ENCODE measurements at regions not wholly inside any gene's neighbourhood (a gene's known extent, or its start where the extent isn't known, plus 50 kb on each side); places are given as distances from the start of the nearest gene placed in this dataset.

- WGBS, 4 donors = 49 to 65% (median 59%) methylated on average over 3 of the region's 3 CpGs
- no peak for TF ChIP-seq POLR2A (IDR thresholded peaks at IDR 0.05)
- TF ChIP-seq, protein P1, sequence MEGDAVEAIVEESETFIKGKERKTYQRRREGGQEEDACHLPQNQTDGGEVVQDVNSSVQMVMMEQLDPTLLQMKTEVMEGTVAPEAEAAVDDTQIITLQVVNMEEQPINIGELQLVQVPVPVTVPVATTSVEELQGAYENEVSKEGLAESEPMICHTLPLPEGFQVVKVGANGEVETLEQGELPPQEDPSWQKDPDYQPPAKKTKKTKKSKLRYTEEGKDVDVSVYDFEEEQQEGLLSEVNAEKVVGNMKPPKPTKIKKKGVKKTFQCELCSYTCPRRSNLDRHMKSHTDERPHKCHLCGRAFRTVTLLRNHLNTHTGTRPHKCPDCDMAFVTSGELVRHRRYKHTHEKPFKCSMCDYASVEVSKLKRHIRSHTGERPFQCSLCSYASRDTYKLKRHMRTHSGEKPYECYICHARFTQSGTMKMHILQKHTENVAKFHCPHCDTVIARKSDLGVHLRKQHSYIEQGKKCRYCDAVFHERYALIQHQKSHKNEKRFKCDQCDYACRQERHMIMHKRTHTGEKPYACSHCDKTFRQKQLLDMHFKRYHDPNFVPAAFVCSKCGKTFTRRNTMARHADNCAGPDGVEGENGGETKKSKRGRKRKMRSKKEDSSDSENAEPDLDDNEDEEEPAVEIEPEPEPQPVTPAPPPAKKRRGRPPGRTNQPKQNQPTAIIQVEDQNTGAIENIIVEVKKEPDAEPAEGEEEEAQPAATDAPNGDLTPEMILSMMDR (IDR thresholded peaks at IDR 0.05) = no peak
- Histone ChIP-seq H3K27ac (no peak overlapping the region), H3K4me1 (no peaks in the 10 kb centered on the region), H3K36me3 (no peaks in the 10 kb centered on the region), H3K27me3 (no peaks in the 10 kb centered on the region), H3K4me3 (no peak overlapping the region), H3K9me3 (no peaks in the 10 kb centered on the region)
- no peak for DNase-seq
- intact Hi-C loops (cut with DNase I) = no loop called here
- ATAC-seq = no peak
Measured at GRCh38 chr19:27890206-27890605, 1322.7 kb downstream of the UQCRFS1 start.

GRCh38 chr19:27889156-27889555, 1323.8 kb downstream of the UQCRFS1 start:
- intact Hi-C loops (cut with DNase I) = no loop called here
- no peak for DNase-seq
- no peak for ATAC-seq
- Histone ChIP-seq H3K36me3 (no peaks in the 10 kb centered on the region), H3K9me3 (no peaks in the 10 kb centered on the region), H3K27me3 (no peaks in the 10 kb centered on the region), H3K4me1 (no peaks in the 10 kb centered on the region), H3K27ac (no peak overlapping the region), H3K4me3 (no peak overlapping the region)
- WGBS, 4 donors = 85 to 100% (median 89%) methylated on average over 3 of the region's 3 CpGs
- no peak for TF ChIP-seq POLR2A (IDR thresholded peaks at IDR 0.05)
- TF ChIP-seq, protein P1 (IDR thresholded peaks at IDR 0.05) = no peak

DNA sequence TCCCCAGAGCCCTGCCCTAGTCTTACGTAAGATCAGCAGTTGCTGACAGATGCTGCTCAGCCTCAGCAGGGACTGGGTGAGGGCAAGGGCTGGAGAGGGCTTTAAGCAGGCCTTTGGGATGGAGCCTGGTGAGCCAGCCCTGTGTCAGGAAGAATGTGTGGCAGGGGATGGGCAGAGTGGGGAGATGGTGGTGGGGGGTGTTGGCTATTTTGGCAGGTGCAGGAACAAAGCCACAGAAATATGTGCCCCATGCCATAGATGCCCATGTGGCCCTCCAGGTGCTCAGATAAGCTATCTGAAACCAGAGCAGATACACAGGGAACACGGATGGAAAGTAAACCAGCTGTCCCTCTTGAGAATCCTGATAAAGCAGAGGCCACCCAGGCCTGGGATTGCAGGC, 1325.0 kb downstream of the UQCRFS1 start:
- intact Hi-C loops (cut with DNase I) = no loop called here
- H3K27ac ChIP-seq = no peak overlapping the region
- H3K36me3 ChIP-seq = no peaks in the 10 kb centered on the region
- 38 to 52% (median 50%) methylated on average over 2 of the region's 2 CpGs for WGBS, 4 donors
- DNase-seq = no peak
- no peaks in the 10 kb centered on the region for H3K27me3 ChIP-seq
- no peaks in the 10 kb centered on the region for H3K4me1 ChIP-seq
- H3K4me3 ChIP-seq = no peak overlapping the region
- no peaks in the 10 kb centered on the region for H3K9me3 ChIP-seq
- no peak for TF ChIP-seq POLR2A (IDR thresholded peaks at IDR 0.05)
- TF ChIP-seq, protein P1 (IDR thresholded peaks at IDR 0.05) = no peak
- no peak for ATAC-seq

GRCh38 chr19:27885359-27885758, 1327.6 kb downstream of the UQCRFS1 start:
- H3K9me3 ChIP-seq = no peaks in the 10 kb centered on the region
- no peaks in the 10 kb centered on the region for H3K27me3 ChIP-seq
- H3K4me3 ChIP-seq = no peak overlapping the region
- no peak overlapping the region for H3K27ac ChIP-seq
- 77 to 87% (median 82%) methylated on average over 7 of the region's 7 CpGs for WGBS, 4 donors
- ATAC-seq = no peak
- DNase-seq = no peak
- TF ChIP-seq, protein P1 (IDR thresholded peaks at IDR 0.05) = no peak
- no peak for TF ChIP-seq POLR2A (IDR thresholded peaks at IDR 0.05)
- no peaks in the 10 kb centered on the region for H3K36me3 ChIP-seq
- intact Hi-C loops (cut with DNase I) = no loop called here
- no peaks in the 10 kb centered on the region for H3K4me1 ChIP-seq

All from heart left ventricle (tissue), 16 donors.